GM12878 (cell line): ENCODE measurements at regions not wholly inside any gene's neighbourhood (a gene's known extent, or its start where the extent isn't known, plus 50 kb on each side); places are given as distances from the start of the nearest gene placed in this dataset.

ENCODE experiments used
- ATAC-seq: fragments of 200-7000 bp; cut with Tn5 transposase; 3 replicates; pipeline ENCODE4 v1.9.1; 2020; ENCODE audit warnings: mild to moderate bottlenecking, moderate library complexity
- BruUV-seq: library from RNA; stranded (reverse); fragments of 400-500 nt; replicated peaks from 2 replicates; lab custom pipeline; 2021; lab: Mats Ljungman, UMichigan
- CTCF ChIA-PET: fragments of 300-600 bp; sonication (Branson Sonifier 250); formaldehyde crosslinking; extraction: SDS; loops from one replicate; lab custom pipeline; 2021; ENCODE audit warnings: inconsistent platforms; lab: Yijun Ruan, JAX
- POLR2A ChIA-PET: fragments of 350-600 bp; formaldehyde crosslinking; extraction: SDS; loops from one replicate; lab custom pipeline; 2021; ENCODE audit warnings: inconsistent platforms; lab: Charles Lee
- RAD21 ChIA-PET: fragments of 300-600 bp; sonication (Branson Sonifier 250); formaldehyde crosslinking; loops from one replicate; lab custom pipeline; 2023; ENCODE audit warnings: antibody characterized with exemption; ENCODE audit not compliant: unreplicated experiment; lab: Charles Lee
- SMC1A ChIA-PET: fragments of 300-600 bp; sonication (Branson Sonifier 250); formaldehyde crosslinking; loops from one replicate; lab custom pipeline; 2023; ENCODE audit not compliant: unreplicated experiment, uncharacterized antibody; lab: Charles Lee
- DNase-seq: peaks from one replicate; pipeline ENCODE4 v3.0.0-alpha.2; 2011; ENCODE audit warnings: low read depth, low spot score
- FAIRE-seq: peaks from 3 replicates; lab custom pipeline; 2011; peaks lifted over from hg19 to GRCh38; lab: Jason Lieb, UNC
- H2AFZ ChIP-seq: 2 replicates; pipeline ENCODE4 v1.6.0; 2011; ENCODE audit warnings: low read depth, low read length, control low read depth; ENCODE audit not compliant: control insufficient read depth
- H3K27ac ChIP-seq: 2 replicates; pipeline ENCODE4 v1.5.1; 2011; ENCODE audit warnings: control low read depth; ENCODE audit not compliant: control insufficient read depth, insufficient read depth
- H3K27me3 ChIP-seq, 2 experiments: replicated peaks in 1 of 2; 2 replicates each; pipeline versions ENCODE4 v1.6.0 to v1.6.1; 2011; ENCODE audit warnings: low read length in 1 of 2; ENCODE audit not compliant: control insufficient read depth in 2 of 2, insufficient read depth in 2 of 2
- H3K36me3 ChIP-seq, 2 experiments: 2 replicates each; pipeline ENCODE4 v1.5.1; 2011; ENCODE audit warnings: low read length in 1 of 2; ENCODE audit not compliant: control insufficient read depth in 2 of 2, insufficient read depth in 2 of 2
- H3K4me1 ChIP-seq: 2 replicates; pipeline ENCODE4 v1.6.1; 2011; ENCODE audit warnings: mild to moderate bottlenecking, low read length, moderate library complexity, mixed read lengths; ENCODE audit not compliant: control insufficient read depth, insufficient read depth
- H3K4me2 ChIP-seq: 2 replicates; pipeline ENCODE4 v1.6.0; 2011; ENCODE audit warnings: control low read depth; ENCODE audit not compliant: control insufficient read depth, insufficient read depth
- H3K4me3 ChIP-seq: fragments of 200-600 bp; sonication (generic); 2 replicates; pipeline ENCODE4 v1.5.1; 2016
- H3K79me2 ChIP-seq: 2 replicates; pipeline ENCODE4 v1.6.0; 2011; ENCODE audit warnings: low read length; ENCODE audit not compliant: control insufficient read depth, insufficient read depth
- H3K9ac ChIP-seq: 2 replicates; pipeline ENCODE4 v1.8.0; 2011; ENCODE audit warnings: low read length, control low read depth, mixed read lengths; ENCODE audit not compliant: control insufficient read depth, insufficient read depth
- H3K9me3 ChIP-seq: replicated peaks from 3 replicates; pipeline ENCODE4 v1.5.1; 2011; ENCODE audit warnings: mild to moderate bottlenecking, low read length; ENCODE audit not compliant: control insufficient read depth, insufficient read depth
- H4K20me1 ChIP-seq: 2 replicates; pipeline ENCODE4 v1.6.0; 2011; ENCODE audit not compliant: control insufficient read depth, insufficient read depth
- ASH2L ChIP-seq: fragments of 300-600, 200-600 bp; sonication (generic); IDR thresholded peaks from 2 replicates; pipeline ENCODE4 v1.6.1; 2017; ENCODE audit warnings: low read depth, mild to moderate bottlenecking, borderline replicate concordance
- ATF2 ChIP-seq: IDR thresholded peaks from 2 replicates; pipeline ENCODE4 v1.6.1; 2012; ENCODE audit warnings: low read length, inconsistent platforms
- CHD2 ChIP-seq: IDR thresholded peaks from 2 replicates; pipeline ENCODE4 v1.6.1; 2011; ENCODE audit warnings: low read depth, low read length, improper control_type of control experiment, borderline replicate concordance
- EZH2 ChIP-seq: IDR thresholded peaks from 2 replicates; pipeline ENCODE4 v1.6.1; 2012; ENCODE audit warnings: low read depth, mild to moderate bottlenecking, control low read depth, inconsistent platforms, low read length, borderline replicate concordance; ENCODE audit not compliant: control insufficient read depth
- LARP7 ChIP-seq: fragments of 450-650 bp; IDR thresholded peaks from 2 replicates; pipeline ENCODE4 v1.6.1; 2017; ENCODE audit warnings: mild to moderate bottlenecking
- MTA2 ChIP-seq: fragments of 450-650 bp; IDR thresholded peaks from 2 replicates; pipeline ENCODE4 v1.6.1; 2016; ENCODE audit warnings: low read depth, mild to moderate bottlenecking, moderate library complexity
- PAX5 ChIP-seq: IDR thresholded peaks from 2 replicates; pipeline ENCODE4 v1.6.1; 2011; ENCODE audit warnings: low read depth, low read length, borderline replicate concordance
- RUNX3 ChIP-seq: IDR thresholded peaks from 2 replicates; pipeline ENCODE4 v1.6.1; 2012; ENCODE audit warnings: low read length, inconsistent platforms
- ZBED1 ChIP-seq: IDR thresholded peaks from 2 replicates; pipeline ENCODE4 v1.6.1; 2016; ENCODE audit warnings: borderline replicate concordance
- ZBTB33 ChIP-seq: fragments of 450-650 bp; IDR thresholded peaks from 2 replicates; pipeline ENCODE4 v1.6.1; 2017; ENCODE audit warnings: mild to moderate bottlenecking
- ZNF24 ChIP-seq: fragments of 450-650 bp; IDR thresholded peaks from 2 replicates; pipeline ENCODE4 v1.6.1; 2017; ENCODE audit warnings: antibody characterized with exemption, mild to moderate bottlenecking
- ZNF384 ChIP-seq: IDR thresholded peaks from 2 replicates; pipeline ENCODE4 v1.6.1; 2012; ENCODE audit warnings: low read depth, mild to moderate bottlenecking, low read length, improper control_type of control experiment, borderline replicate concordance
- WGBS: methylation state at CpG from one replicate; pipeline ENCODE4 v1.1.6; 2016; ENCODE audit warnings: low lambda C conversion rate; ENCODE audit not compliant: insufficient replicate concordance, insufficient coverage; ENCODE audit errors: missing lambda C conversion rate; 5-methylcytosine and 5-hydroxymethylcytosine counted together
- in situ Hi-C: fragments of 300-500 bp; cut with MboI; formaldehyde crosslinking; loops from 9 replicates; pipeline ENCODE4 v1.14.3; 2018; ENCODE audit warnings: mixed read lengths
- intact Hi-C: fragments of 100-400 bp; cut with micrococcal nuclease; formaldehyde crosslinking; loops from one replicate; pipeline ENCODE4 v1.14.2; 2022; ENCODE audit not compliant: unreplicated experiment
- TF ChIP-seq, protein P1 (sequence below): IDR thresholded peaks from 2 replicates; pipeline ENCODE4 v1.6.1; 2011; ENCODE audit warnings: mild to moderate bottlenecking, low read depth, low read length, moderate library complexity; ENCODE audit not compliant: insufficient replicate concordance
- TF ChIP-seq, protein P2 (sequence below): IDR thresholded peaks from 2 replicates; pipeline ENCODE4 v1.6.1; 2011; ENCODE audit warnings: low read depth, mild to moderate bottlenecking, low read length, moderate library complexity, borderline replicate concordance; ENCODE audit errors: extremely low read depth

- no peak overlapping the region for H3K9ac ChIP-seq
- H3K4me1 ChIP-seq: no peaks in the 10 kb centered on the region
- ChIA-PET SMC1A (no interaction called here), RAD21 (no interaction called here), CTCF (no interaction called here), POLR2A (no interaction called here)
- no peak overlapping the region for H3K4me2 ChIP-seq
- H3K9me3 ChIP-seq: no peaks in the 10 kb centered on the region; the same call in 2 of the 3 replicates
- no peaks in the 10 kb centered on the region for H3K79me2 ChIP-seq
- no peak overlapping the region for H3K4me3 ChIP-seq
- H2AFZ ChIP-seq: no peak overlapping the region
- no peaks in the 10 kb centered on the region for H3K36me3 ChIP-seq
- TF ChIP-seq ASH2L (no peak), PAX5 (no peak), ZBED1 (no peak), ZBTB33 (no peak), MTA2 (no peak), LARP7 (no peak)
- BruUV-seq: no TSS peak
- ATAC-seq (no peak), DNase-seq (no peak), FAIRE-seq (no peak)
- no peaks in the 10 kb centered on the region for H3K27me3 ChIP-seq
- H3K27ac ChIP-seq: no peak overlapping the region
- intact Hi-C loops: no loop called here
- WGBS: 0% methylated on average over 2 of the region's 2 CpGs
- no peaks in the 10 kb centered on the region for H4K20me1 ChIP-seq
- in situ Hi-C loops: no loop called here
These were observed 184.5 kb upstream of the ISX start for GRCh38 chr22:34881453-34881852.

DNA sequence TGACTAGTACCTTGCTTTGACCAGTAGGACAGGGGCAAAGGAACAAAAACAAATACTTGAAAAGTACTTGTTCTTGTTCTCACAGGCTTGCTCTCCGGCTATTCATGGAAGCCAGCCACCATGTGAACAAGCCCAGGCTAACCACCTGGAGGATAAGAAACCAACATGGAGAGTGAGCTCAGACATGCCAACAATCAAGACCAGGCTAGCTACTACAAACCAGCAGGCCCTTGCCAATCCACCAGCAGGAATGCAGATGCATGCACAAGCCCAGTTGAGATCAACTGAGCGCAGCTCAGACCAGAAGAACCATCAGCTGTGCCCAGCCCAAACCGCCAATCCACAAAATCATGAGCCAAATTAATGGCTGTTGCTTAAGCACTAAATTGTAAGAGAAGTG lies 180.1 kb upstream of the ISX start:
- Histone ChIP-seq H3K4me2 (no peak overlapping the region), H3K79me2 (no peaks in the 10 kb centered on the region), H4K20me1 (no peaks in the 10 kb centered on the region), H3K36me3 (no peaks in the 10 kb centered on the region), H2AFZ (no peak overlapping the region), H3K9me3 (peaks cover 4% of the 10 kb centered on the region; the same call in 2 of the 3 replicates), H3K9ac (no peak overlapping the region), H3K4me1 (no peaks in the 10 kb centered on the region), H3K27me3 (no peaks in the 10 kb centered on the region), H3K4me3 (no peak overlapping the region), H3K27ac (no peak overlapping the region)
- ChIA-PET CTCF (interaction anchor here (1.2 kb wide), 1 partner anchor 15 kb away, joined by 3 read pairs; no protein-coding TSS in a partner anchor), POLR2A (no interaction called here), SMC1A (no interaction called here), RAD21 (no interaction called here)
- WGBS: 3% methylated on average over 3 of the region's 3 CpGs
- intact Hi-C loops: no loop called here
- in situ Hi-C loops: no loop called here
- no peak for DNase-seq
- no TSS peak for BruUV-seq
- no peak for ATAC-seq
- FAIRE-seq: no peak
- TF ChIP-seq ZNF24 (no peak), MTA2 (no peak), EZH2 (no peak), PAX5 (no peak), ATF2 (no peak), RUNX3 (no peak), ZNF384 (no peak), CHD2 (no peak), LARP7 (no peak)
- TF ChIP-seq, protein P1, sequence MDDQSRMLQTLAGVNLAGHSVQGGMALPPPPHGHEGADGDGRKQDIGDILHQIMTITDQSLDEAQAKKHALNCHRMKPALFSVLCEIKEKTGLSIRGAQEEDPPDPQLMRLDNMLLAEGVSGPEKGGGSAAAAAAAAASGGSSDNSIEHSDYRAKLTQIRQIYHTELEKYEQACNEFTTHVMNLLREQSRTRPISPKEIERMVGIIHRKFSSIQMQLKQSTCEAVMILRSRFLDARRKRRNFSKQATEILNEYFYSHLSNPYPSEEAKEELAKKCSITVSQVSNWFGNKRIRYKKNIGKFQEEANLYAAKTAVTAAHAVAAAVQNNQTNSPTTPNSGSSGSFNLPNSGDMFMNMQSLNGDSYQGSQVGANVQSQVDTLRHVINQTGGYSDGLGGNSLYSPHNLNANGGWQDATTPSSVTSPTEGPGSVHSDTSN: no peak
- TF ChIP-seq, protein P2, sequence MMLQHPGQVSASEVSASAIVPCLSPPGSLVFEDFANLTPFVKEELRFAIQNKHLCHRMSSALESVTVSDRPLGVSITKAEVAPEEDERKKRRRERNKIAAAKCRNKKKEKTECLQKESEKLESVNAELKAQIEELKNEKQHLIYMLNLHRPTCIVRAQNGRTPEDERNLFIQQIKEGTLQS: no peak
